GM12878 (cell line): ENCODE measurements at regions not wholly inside any gene's neighbourhood (a gene's known extent, or its start where the extent isn't known, plus 50 kb on each side); places are given as distances from the start of the nearest gene placed in this dataset.

Experiments used
- ATAC-seq: fragments of 200-7000 bp; cut with Tn5 transposase; 3 replicates; pipeline ENCODE4 v1.9.1; 2020; ENCODE audit warnings: mild to moderate bottlenecking, moderate library complexity
- BruUV-seq: library from RNA; stranded (reverse); fragments of 400-500 nt; replicated peaks from 2 replicates; lab custom pipeline; 2021; lab: Mats Ljungman, UMichigan
- CTCF ChIA-PET: fragments of 300-600 bp; sonication (Branson Sonifier 250); formaldehyde crosslinking; extraction: SDS; loops from one replicate; lab custom pipeline; 2021; ENCODE audit warnings: inconsistent platforms; lab: Yijun Ruan, JAX
- POLR2A ChIA-PET: fragments of 350-600 bp; formaldehyde crosslinking; extraction: SDS; loops from one replicate; lab custom pipeline; 2021; ENCODE audit warnings: inconsistent platforms; lab: Charles Lee
- RAD21 ChIA-PET: fragments of 300-600 bp; sonication (Branson Sonifier 250); formaldehyde crosslinking; loops from one replicate; lab custom pipeline; 2023; ENCODE audit warnings: antibody characterized with exemption; ENCODE audit not compliant: unreplicated experiment; lab: Charles Lee
- SMC1A ChIA-PET: fragments of 300-600 bp; sonication (Branson Sonifier 250); formaldehyde crosslinking; loops from one replicate; lab custom pipeline; 2023; ENCODE audit not compliant: unreplicated experiment, uncharacterized antibody; lab: Charles Lee
- DNase-seq: peaks from one replicate; pipeline ENCODE4 v3.0.0-alpha.2; 2011; ENCODE audit warnings: low read depth, low spot score
- FAIRE-seq: peaks from 3 replicates; lab custom pipeline; 2011; peaks lifted over from hg19 to GRCh38; lab: Jason Lieb, UNC
- H2AFZ ChIP-seq: 2 replicates; pipeline ENCODE4 v1.6.0; 2011; ENCODE audit warnings: low read depth, low read length, control low read depth; ENCODE audit not compliant: control insufficient read depth
- H3K27ac ChIP-seq: 2 replicates; pipeline ENCODE4 v1.5.1; 2011; ENCODE audit warnings: control low read depth; ENCODE audit not compliant: control insufficient read depth, insufficient read depth
- H3K27me3 ChIP-seq, 2 experiments: replicated peaks in 1 of 2; 2 replicates each; pipeline versions ENCODE4 v1.6.0 to v1.6.1; 2011; ENCODE audit warnings: low read length in 1 of 2; ENCODE audit not compliant: control insufficient read depth in 2 of 2, insufficient read depth in 2 of 2
- H3K36me3 ChIP-seq, 2 experiments: 2 replicates each; pipeline ENCODE4 v1.5.1; 2011; ENCODE audit warnings: low read length in 1 of 2; ENCODE audit not compliant: control insufficient read depth in 2 of 2, insufficient read depth in 2 of 2
- H3K4me1 ChIP-seq: 2 replicates; pipeline ENCODE4 v1.6.1; 2011; ENCODE audit warnings: mild to moderate bottlenecking, low read length, moderate library complexity, mixed read lengths; ENCODE audit not compliant: control insufficient read depth, insufficient read depth
- H3K4me2 ChIP-seq: 2 replicates; pipeline ENCODE4 v1.6.0; 2011; ENCODE audit warnings: control low read depth; ENCODE audit not compliant: control insufficient read depth, insufficient read depth
- H3K4me3 ChIP-seq: fragments of 200-600 bp; sonication (generic); 2 replicates; pipeline ENCODE4 v1.5.1; 2016
- H3K79me2 ChIP-seq: 2 replicates; pipeline ENCODE4 v1.6.0; 2011; ENCODE audit warnings: low read length; ENCODE audit not compliant: control insufficient read depth, insufficient read depth
- H3K9ac ChIP-seq: 2 replicates; pipeline ENCODE4 v1.8.0; 2011; ENCODE audit warnings: low read length, control low read depth, mixed read lengths; ENCODE audit not compliant: control insufficient read depth, insufficient read depth
- H3K9me3 ChIP-seq: replicated peaks from 3 replicates; pipeline ENCODE4 v1.5.1; 2011; ENCODE audit warnings: mild to moderate bottlenecking, low read length; ENCODE audit not compliant: control insufficient read depth, insufficient read depth
- H4K20me1 ChIP-seq: 2 replicates; pipeline ENCODE4 v1.6.0; 2011; ENCODE audit not compliant: control insufficient read depth, insufficient read depth
- ETV6 ChIP-seq, 2 experiments: fragments of 450-650 bp in 1 of 2; IDR thresholded peaks in 1 of 2; conservative IDR thresholded peaks in 1 of 2; 2 replicates each; pipeline ENCODE4 v1.6.1; 2014; ENCODE audit warnings: antibody characterized with exemption in 1 of 2, borderline replicate concordance in 1 of 2, low read depth in 1 of 2, mild to moderate bottlenecking in 1 of 2, moderate library complexity in 1 of 2
- KAT2A ChIP-seq: conservative IDR thresholded peaks from 2 replicates; pipeline ENCODE4 v1.6.1; 2011; ENCODE audit warnings: low read depth, low read length; ENCODE audit not compliant: control insufficient read depth
- NFXL1 ChIP-seq: fragments of 450-650 bp; IDR thresholded peaks from 2 replicates; pipeline ENCODE4 v1.6.1; 2017; ENCODE audit warnings: antibody characterized with exemption, mild to moderate bottlenecking, borderline replicate concordance
- NFYA ChIP-seq: IDR thresholded peaks from 2 replicates; pipeline ENCODE4 v1.6.1; 2011; ENCODE audit warnings: low read depth, mild to moderate bottlenecking, low read length, improper control_type of control experiment, borderline replicate concordance
- NFYB ChIP-seq: IDR thresholded peaks from 2 replicates; pipeline ENCODE4 v1.6.1; 2011; ENCODE audit warnings: low read depth, mild to moderate bottlenecking, low read length, improper control_type of control experiment, moderate library complexity; ENCODE audit not compliant: insufficient read depth
- NR2C1 ChIP-seq: fragments of 450-650 bp; IDR thresholded peaks from 2 replicates; pipeline ENCODE4 v1.6.1; 2017; ENCODE audit warnings: antibody characterized with exemption, mild to moderate bottlenecking, moderate library complexity
- NR2C2 ChIP-seq: IDR thresholded peaks from 2 replicates; pipeline ENCODE4 v1.6.1; 2011; ENCODE audit warnings: borderline replicate concordance, low read depth; ENCODE audit not compliant: control insufficient read depth, insufficient read length
- NRF1 ChIP-seq: conservative IDR thresholded peaks from 2 replicates; pipeline ENCODE4 v1.6.1; 2011; ENCODE audit warnings: mild to moderate bottlenecking, low read depth, low read length, improper control_type of control experiment
- POU2F2 ChIP-seq: IDR thresholded peaks from 3 replicates; pipeline ENCODE4 v1.6.1; 2011; ENCODE audit warnings: low read depth, mild to moderate bottlenecking, low read length, borderline replicate concordance
- STAT1 ChIP-seq: fragments of 450-650 bp; conservative IDR thresholded peaks from 2 replicates; pipeline ENCODE4 v1.6.1; 2014; ENCODE audit warnings: antibody characterized with exemption, mild to moderate bottlenecking
- ZNF274 ChIP-seq: IDR thresholded peaks from one replicate; pipeline ENCODE4 v1.8.0; 2011; ENCODE audit not compliant: insufficient read length, insufficient read depth
- WGBS: methylation state at CpG from one replicate; pipeline ENCODE4 v1.1.6; 2016; ENCODE audit warnings: low lambda C conversion rate; ENCODE audit not compliant: insufficient replicate concordance, insufficient coverage; ENCODE audit errors: missing lambda C conversion rate; 5-methylcytosine and 5-hydroxymethylcytosine counted together
- in situ Hi-C: fragments of 300-500 bp; cut with MboI; formaldehyde crosslinking; loops from 9 replicates; pipeline ENCODE4 v1.14.3; 2018; ENCODE audit warnings: mixed read lengths
- intact Hi-C: fragments of 100-400 bp; cut with micrococcal nuclease; formaldehyde crosslinking; loops from one replicate; pipeline ENCODE4 v1.14.2; 2022; ENCODE audit not compliant: unreplicated experiment
- TF ChIP-seq, protein P1 (sequence below): fragments of 150-350 bp; IDR thresholded peaks from 2 replicates; pipeline ENCODE4 v1.6.1; 2014; ENCODE audit warnings: mild to moderate bottlenecking, low read depth, low read length
- TF ChIP-seq, protein P2 (sequence below): IDR thresholded peaks from 2 replicates; pipeline ENCODE4 v1.6.1; 2012; ENCODE audit warnings: low read length, inconsistent platforms
- TF ChIP-seq, protein P3 (sequence below): fragments of 450-650 bp; IDR thresholded peaks from 2 replicates; pipeline ENCODE4 v1.6.1; 2016; ENCODE audit warnings: mild to moderate bottlenecking
- TF ChIP-seq, protein P4 (sequence below): fragments of 150-350 bp; IDR thresholded peaks from 2 replicates; pipeline ENCODE4 v1.6.1; 2016; ENCODE audit warnings: low read depth, low read length

DNA sequence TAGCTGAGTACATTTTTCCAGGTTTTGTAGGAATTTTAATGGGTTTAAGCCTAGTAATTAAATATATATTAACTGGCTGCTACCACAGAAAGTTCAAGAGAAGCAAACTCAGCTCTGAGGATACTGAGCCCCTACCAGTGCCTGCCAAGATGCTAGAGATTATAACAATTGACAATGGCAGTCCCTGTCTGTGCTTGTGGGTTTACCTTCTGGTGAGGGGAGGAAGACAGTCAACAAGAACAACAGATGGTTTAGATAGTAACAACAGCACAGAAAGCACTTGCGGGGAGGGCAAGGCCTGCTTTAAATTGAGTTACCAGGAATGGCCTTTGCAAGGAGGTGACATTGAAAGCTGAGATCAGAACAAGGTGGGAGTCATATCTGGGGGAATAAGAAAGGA, 56.6 kb upstream of the ARHGEF3 start:
- RAD21 ChIA-PET: interaction anchor here (0.7 to 5.7 kb wide), 5 partner anchors 20 to 132 kb away, joined by 3 to 47 read pairs (median 3); no protein-coding TSS in a partner anchor
- WGBS: 81% methylated on average over 1 of the region's 1 CpG
- CTCF ChIA-PET: interaction anchor here (0.6 to 11.8 kb wide), 5 partner anchors 58 to 156 kb away, joined by 3 to 136 read pairs (median 4); no protein-coding TSS in a partner anchor
- H3K4me3 ChIP-seq: no peak overlapping the region
- SMC1A ChIA-PET: interaction anchor here (0.6 to 4.1 kb wide), 8 partner anchors 10 to 130 kb away, joined by 3 to 54 read pairs (median 4); partner anchors contain the start of gene ARHGEF3
- H3K36me3 ChIP-seq: no peaks in the 10 kb centered on the region
- no peak for DNase-seq
- no peak overlapping the region for H3K4me2 ChIP-seq
- ATAC-seq: no peak
- TF ChIP-seq ETV6 (conservative IDR thresholded peaks at IDR 0.05 in 1 of 2, IDR thresholded peaks at IDR 0.05 in 1 of 2; ENCODE audit: borderline replicate concordance in 1 of 2, low read depth in 1 of 2): no peak
- no peak for TF ChIP-seq NFXL1
- TF ChIP-seq, protein P1, sequence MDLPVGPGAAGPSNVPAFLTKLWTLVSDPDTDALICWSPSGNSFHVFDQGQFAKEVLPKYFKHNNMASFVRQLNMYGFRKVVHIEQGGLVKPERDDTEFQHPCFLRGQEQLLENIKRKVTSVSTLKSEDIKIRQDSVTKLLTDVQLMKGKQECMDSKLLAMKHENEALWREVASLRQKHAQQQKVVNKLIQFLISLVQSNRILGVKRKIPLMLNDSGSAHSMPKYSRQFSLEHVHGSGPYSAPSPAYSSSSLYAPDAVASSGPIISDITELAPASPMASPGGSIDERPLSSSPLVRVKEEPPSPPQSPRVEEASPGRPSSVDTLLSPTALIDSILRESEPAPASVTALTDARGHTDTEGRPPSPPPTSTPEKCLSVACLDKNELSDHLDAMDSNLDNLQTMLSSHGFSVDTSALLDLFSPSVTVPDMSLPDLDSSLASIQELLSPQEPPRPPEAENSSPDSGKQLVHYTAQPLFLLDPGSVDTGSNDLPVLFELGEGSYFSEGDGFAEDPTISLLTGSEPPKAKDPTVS: no peak
- TF ChIP-seq, protein P2, sequence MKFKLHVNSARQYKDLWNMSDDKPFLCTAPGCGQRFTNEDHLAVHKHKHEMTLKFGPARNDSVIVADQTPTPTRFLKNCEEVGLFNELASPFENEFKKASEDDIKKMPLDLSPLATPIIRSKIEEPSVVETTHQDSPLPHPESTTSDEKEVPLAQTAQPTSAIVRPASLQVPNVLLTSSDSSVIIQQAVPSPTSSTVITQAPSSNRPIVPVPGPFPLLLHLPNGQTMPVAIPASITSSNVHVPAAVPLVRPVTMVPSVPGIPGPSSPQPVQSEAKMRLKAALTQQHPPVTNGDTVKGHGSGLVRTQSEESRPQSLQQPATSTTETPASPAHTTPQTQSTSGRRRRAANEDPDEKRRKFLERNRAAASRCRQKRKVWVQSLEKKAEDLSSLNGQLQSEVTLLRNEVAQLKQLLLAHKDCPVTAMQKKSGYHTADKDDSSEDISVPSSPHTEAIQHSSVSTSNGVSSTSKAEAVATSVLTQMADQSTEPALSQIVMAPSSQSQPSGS: no peak
- TF ChIP-seq NFYB: no peak
- no peak for TF ChIP-seq ZNF274
- no peak for TF ChIP-seq NR2C1
- no peak for TF ChIP-seq NFYA
- TF ChIP-seq, protein P3, sequence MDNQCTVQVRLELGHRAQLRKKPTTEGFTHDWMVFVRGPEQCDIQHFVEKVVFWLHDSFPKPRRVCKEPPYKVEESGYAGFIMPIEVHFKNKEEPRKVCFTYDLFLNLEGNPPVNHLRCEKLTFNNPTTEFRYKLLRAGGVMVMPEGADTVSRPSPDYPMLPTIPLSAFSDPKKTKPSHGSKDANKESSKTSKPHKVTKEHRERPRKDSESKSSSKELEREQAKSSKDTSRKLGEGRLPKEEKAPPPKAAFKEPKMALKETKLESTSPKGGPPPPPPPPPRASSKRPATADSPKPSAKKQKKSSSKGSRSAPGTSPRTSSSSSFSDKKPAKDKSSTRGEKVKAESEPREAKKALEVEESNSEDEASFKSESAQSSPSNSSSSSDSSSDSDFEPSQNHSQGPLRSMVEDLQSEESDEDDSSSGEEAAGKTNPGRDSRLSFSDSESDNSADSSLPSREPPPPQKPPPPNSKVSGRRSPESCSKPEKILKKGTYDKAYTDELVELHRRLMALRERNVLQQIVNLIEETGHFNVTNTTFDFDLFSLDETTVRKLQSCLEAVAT: no peak
- TF ChIP-seq, protein P4, sequence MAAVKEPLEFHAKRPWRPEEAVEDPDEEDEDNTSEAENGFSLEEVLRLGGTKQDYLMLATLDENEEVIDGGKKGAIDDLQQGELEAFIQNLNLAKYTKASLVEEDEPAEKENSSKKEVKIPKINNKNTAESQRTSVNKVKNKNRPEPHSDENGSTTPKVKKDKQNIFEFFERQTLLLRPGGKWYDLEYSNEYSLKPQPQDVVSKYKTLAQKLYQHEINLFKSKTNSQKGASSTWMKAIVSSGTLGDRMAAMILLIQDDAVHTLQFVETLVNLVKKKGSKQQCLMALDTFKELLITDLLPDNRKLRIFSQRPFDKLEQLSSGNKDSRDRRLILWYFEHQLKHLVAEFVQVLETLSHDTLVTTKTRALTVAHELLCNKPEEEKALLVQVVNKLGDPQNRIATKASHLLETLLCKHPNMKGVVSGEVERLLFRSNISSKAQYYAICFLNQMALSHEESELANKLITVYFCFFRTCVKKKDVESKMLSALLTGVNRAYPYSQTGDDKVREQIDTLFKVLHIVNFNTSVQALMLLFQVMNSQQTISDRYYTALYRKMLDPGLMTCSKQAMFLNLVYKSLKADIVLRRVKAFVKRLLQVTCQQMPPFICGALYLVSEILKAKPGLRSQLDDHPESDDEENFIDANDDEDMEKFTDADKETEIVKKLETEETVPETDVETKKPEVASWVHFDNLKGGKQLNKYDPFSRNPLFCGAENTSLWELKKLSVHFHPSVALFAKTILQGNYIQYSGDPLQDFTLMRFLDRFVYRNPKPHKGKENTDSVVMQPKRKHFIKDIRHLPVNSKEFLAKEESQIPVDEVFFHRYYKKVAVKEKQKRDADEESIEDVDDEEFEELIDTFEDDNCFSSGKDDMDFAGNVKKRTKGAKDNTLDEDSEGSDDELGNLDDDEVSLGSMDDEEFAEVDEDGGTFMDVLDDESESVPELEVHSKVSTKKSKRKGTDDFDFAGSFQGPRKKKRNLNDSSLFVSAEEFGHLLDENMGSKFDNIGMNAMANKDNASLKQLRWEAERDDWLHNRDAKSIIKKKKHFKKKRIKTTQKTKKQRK: no peak
- TF ChIP-seq NR2C2: no peak
- no peak for TF ChIP-seq NRF1
- TF ChIP-seq KAT2A: no peak
- no peak for TF ChIP-seq STAT1
- TF ChIP-seq POU2F2: no peak
- H3K79me2 ChIP-seq: no peaks in the 10 kb centered on the region
- H3K9ac ChIP-seq: no peak overlapping the region
- no peak overlapping the region for H3K27ac ChIP-seq
- no peak overlapping the region for H2AFZ ChIP-seq
- H4K20me1 ChIP-seq: no peaks in the 10 kb centered on the region
- FAIRE-seq: no peak
- intact Hi-C loops: no loop called here
- in situ Hi-C loops: no loop called here
- POLR2A ChIA-PET: no interaction called here
- H3K4me1 ChIP-seq: peaks cover 11% of the 10 kb centered on the region
- no peaks in the 10 kb centered on the region for H3K9me3 ChIP-seq
- H3K27me3 ChIP-seq: no peaks in the 10 kb centered on the region
- no TSS peak for BruUV-seq
